Common myeloid progenitor, CD34-positive (primary cell): ENCODE measurements at regions not wholly inside any gene's neighbourhood (a gene's known extent, or its start where the extent isn't known, plus 50 kb on each side); places are given as distances from the start of the nearest gene placed in this dataset.

Experiments used
- CTCF ChIA-PET: fragments of 350-600 bp; sonication (Branson Sonifier 250); formaldehyde crosslinking; loops from one replicate; lab custom pipeline; 2021; ENCODE audit warnings: antibody characterized with exemption; lab: Charles Lee
- POLR2A ChIA-PET: fragments of 350-600 bp; sonication (Branson Sonifier 250); formaldehyde crosslinking; loops from one replicate; lab custom pipeline; 2021; ENCODE audit warnings: antibody characterized with exemption; lab: Charles Lee
- DNase-seq, 3 donors: peaks; one replicate each; pipeline versions ENCODE4 v3.0.0 to v3.0.0-alpha.2; 2013
- H3K27ac ChIP-seq, 2 experiments: 1 replicate in 1 of 2; 2 replicates in 1 of 2; pipeline ENCODE4 v1.7.0; 2013; ENCODE audit warnings: inconsistent platforms in 2 of 2, low read length in 2 of 2, mild to moderate bottlenecking in 2 of 2, low read depth in 1 of 2, moderate library complexity in 1 of 2; ENCODE audit not compliant: severe bottlenecking in 2 of 2, insufficient read depth in 1 of 2, poor library complexity in 1 of 2
- H3K27me3 ChIP-seq, 5 experiments: replicated peaks in 2 of 5; 1 replicate in 3 of 5; 2 replicates in 2 of 5; pipeline versions ENCODE4 v1.6.1 to v1.7.0; 2013; ENCODE audit warnings: low read length in 4 of 5, mild to moderate bottlenecking in 2 of 5, moderate library complexity in 2 of 5, inconsistent platforms in 1 of 5; ENCODE audit not compliant: insufficient read depth in 5 of 5, control insufficient read depth in 4 of 5
- H3K36me3 ChIP-seq, 4 experiments: 1 replicate in 2 of 4; 2 replicates in 2 of 4; pipeline versions ENCODE4 v1.6.1 to v1.7.0; 2013; ENCODE audit warnings: low read length in 3 of 4, control low read depth in 1 of 4, mild to moderate bottlenecking in 1 of 4; ENCODE audit not compliant: control insufficient read depth in 4 of 4, insufficient read depth in 4 of 4
- H3K4me1 ChIP-seq, 4 experiments: 1 replicate in 3 of 4; 2 replicates in 1 of 4; pipeline versions ENCODE4 v1.6.1 to v1.7.1; 2013; ENCODE audit warnings: low read length in 3 of 4, mild to moderate bottlenecking in 3 of 4, control low read depth in 1 of 4, inconsistent platforms in 1 of 4, moderate library complexity in 1 of 4; ENCODE audit not compliant: control insufficient read depth in 4 of 4, insufficient read depth in 4 of 4; ENCODE audit errors: control extremely low read depth in 1 of 4
- H3K4me3 ChIP-seq, 7 experiments: 1 replicate in 4 of 7; 2 replicates in 3 of 7; pipeline versions ENCODE4 v1.5.1 to v1.7.0; 2013; ENCODE audit warnings: mild to moderate bottlenecking in 7 of 7, low read length in 6 of 7, moderate library complexity in 6 of 7, inconsistent platforms in 2 of 7, low read depth in 2 of 7, control low read depth in 1 of 7; ENCODE audit not compliant: insufficient read depth in 4 of 7, control insufficient read depth in 1 of 7; ENCODE audit errors: extremely low read depth in 1 of 7
- H3K9me3 ChIP-seq, 5 experiments: 1 replicate in 4 of 5; 2 replicates in 1 of 5; pipeline versions ENCODE4 v1.6.1 to v1.7.1; 2013; ENCODE audit warnings: low read length in 4 of 5, mild to moderate bottlenecking in 2 of 5, inconsistent platforms in 1 of 5, low read depth in 1 of 5, moderate library complexity in 1 of 5; ENCODE audit not compliant: control insufficient read depth in 4 of 5, insufficient read depth in 2 of 5; ENCODE audit errors: control extremely low read depth in 1 of 5
- WGBS: methylation state at CpG from one replicate; pipeline ENCODE4 v1.1.5; 2013; ENCODE audit not compliant: insufficient coverage; 5-methylcytosine and 5-hydroxymethylcytosine counted together

GRCh38 chr2:84373391-84373790 lies 85.7 kb downstream of the SUCLG1 start:
- no peak for DNase-seq
- Histone ChIP-seq H3K36me3 (no peaks in the 10 kb centered on the region), H3K9me3 (no peaks in the 10 kb centered on the region), H3K4me1 (no peaks in the 10 kb centered on the region), H3K27ac (no peak overlapping the region), H3K4me3 (no peak overlapping the region), H3K27me3 (no peaks in the 10 kb centered on the region)
- POLR2A ChIA-PET, result no interaction called here
- CTCF ChIA-PET, result no interaction called here
- WGBS, result no CpG with 5 or more reads among the region's 2 CpGs

- no peaks in the 10 kb centered on the region for H3K36me3 ChIP-seq
- ChIA-PET CTCF (no interaction called here), POLR2A (no interaction called here)
- H3K27ac ChIP-seq, result no peak overlapping the region
- peaks cover 2 to 22% (median 10%) of the 10 kb centered on the region in 5 experiments for H3K9me3 ChIP-seq
- no peak for DNase-seq
- no peaks in the 10 kb centered on the region for H3K4me1 ChIP-seq
- no peak overlapping the region for H3K4me3 ChIP-seq
- 80% methylated on average over 1 of the region's 1 CpG for WGBS
- H3K27me3 ChIP-seq, result no peaks in the 10 kb centered on the region
These were observed 96.5 kb downstream of the SUCLG1 start for GRCh38 chr2:84362541-84362940.

DNA sequence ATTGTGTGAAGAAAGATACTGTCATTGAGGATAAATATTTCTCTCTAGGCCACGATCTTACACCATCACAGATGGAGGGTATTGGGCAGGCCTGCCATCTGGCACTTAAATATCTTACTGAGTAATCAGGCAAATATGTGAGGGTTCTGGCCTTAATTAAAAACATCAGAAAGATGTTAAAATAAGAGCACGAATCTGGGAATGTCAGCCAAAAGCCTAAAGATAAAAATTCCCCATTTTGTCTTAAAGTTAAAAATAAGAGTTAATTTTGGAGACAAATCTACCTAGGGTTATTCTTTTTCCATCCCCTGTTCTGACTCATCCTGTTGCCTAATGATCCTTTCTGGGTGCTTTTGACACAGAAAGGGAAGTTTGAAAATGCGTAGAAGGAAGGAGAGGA lies 121.0 kb downstream of the SUCLG1 start:
- no peaks in the 10 kb centered on the region for H3K9me3 ChIP-seq
- H3K36me3 ChIP-seq, result no peaks in the 10 kb centered on the region
- no peaks in the 10 kb centered on the region for H3K4me1 ChIP-seq
- CTCF ChIA-PET, result no interaction called here
- WGBS, result 88% methylated on average over 1 of the region's 3 CpGs
- no peaks in the 10 kb centered on the region for H3K27me3 ChIP-seq
- H3K4me3 ChIP-seq, result no peak overlapping the region
- POLR2A ChIA-PET, result no interaction called here
- no peak overlapping the region for H3K27ac ChIP-seq
- no peak for DNase-seq

- Histone ChIP-seq H3K36me3 (no peaks in the 10 kb centered on the region), H3K27me3 (peaks cover 0 to 3% (median under 1%) of the 10 kb centered on the region in 5 experiments), H3K4me1 (no peaks in the 10 kb centered on the region), H3K27ac (no peak overlapping the region), H3K4me3 (no peak overlapping the region), H3K9me3 (no peaks in the 10 kb centered on the region)
- no peak for DNase-seq
- WGBS, result no CpG with 5 or more reads among the region's 1 CpG
- ChIA-PET CTCF (interaction anchor here (1.5 to 6.2 kb wide), 2 partner anchors 8 to 13 kb away, joined by 3 to 21 read pairs; no protein-coding TSS in a partner anchor), POLR2A (no interaction called here)
These were observed 131.3 kb downstream of the SUCLG1 start for GRCh38 chr2:84327645-84328249.

DNA sequence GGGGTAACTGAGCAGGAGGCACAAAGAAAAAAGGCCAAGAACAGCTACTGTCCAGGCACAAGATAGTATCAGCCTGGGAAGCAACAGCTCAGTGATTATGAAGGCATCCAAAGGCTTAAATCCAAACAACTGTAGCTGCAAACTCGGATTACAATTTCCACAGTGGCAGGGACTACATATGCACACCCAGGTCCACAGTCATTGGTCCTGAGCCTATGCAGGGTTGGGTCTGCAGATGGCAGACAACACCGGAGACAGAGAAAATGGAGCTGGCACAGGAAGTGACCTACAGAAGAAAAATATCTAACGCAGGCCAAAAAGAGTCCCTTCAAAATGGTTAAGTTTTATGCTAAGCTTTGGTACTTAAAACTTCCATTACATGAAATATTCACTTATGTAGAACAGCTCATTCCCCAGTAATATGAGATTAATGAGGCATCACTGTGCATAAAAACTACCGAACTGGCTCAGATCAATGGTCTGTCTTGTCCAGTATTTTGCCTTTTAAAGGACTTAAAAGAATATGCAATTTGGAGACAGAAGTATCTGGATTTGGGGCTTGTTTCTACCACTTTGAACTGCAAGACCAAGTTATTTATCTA lies 132.1 kb downstream of the SUCLG1 start:
- H3K4me1 ChIP-seq, result no peaks in the 10 kb centered on the region
- H3K4me3 ChIP-seq, result no peak overlapping the region
- ChIA-PET POLR2A (no interaction called here), CTCF (interaction anchor here (1.1 to 6.2 kb wide), 4 partner anchors 8 to 14 kb away, joined by 3 to 21 read pairs (median 4); no protein-coding TSS in a partner anchor)
- H3K27me3 ChIP-seq, result peaks cover 0 to 5% (median 2%) of the 10 kb centered on the region in 5 experiments
- no peaks in the 10 kb centered on the region for H3K9me3 ChIP-seq
- no peaks in the 10 kb centered on the region for H3K36me3 ChIP-seq
- H3K27ac ChIP-seq, result no peak overlapping the region
- DNase-seq, result no peak
- WGBS, result 92% methylated on average over 3 of the region's 4 CpGs

GRCh38 chr2:84323890-84324289 lies 135.2 kb downstream of the SUCLG1 start:
- CTCF ChIA-PET, result interaction anchor here (6.2 kb wide), 1 partner anchor 9 kb away, joined by 21 read pairs; no protein-coding TSS in a partner anchor
- Histone ChIP-seq H3K4me3 (no peak overlapping the region), H3K9me3 (no peaks in the 10 kb centered on the region), H3K27ac (no peak overlapping the region), H3K4me1 (no peaks in the 10 kb centered on the region), H3K36me3 (no peaks in the 10 kb centered on the region), H3K27me3 (peaks cover 0 to 8% (median 2%) of the 10 kb centered on the region in 5 experiments)
- WGBS, result 100% methylated on average over 1 of the region's 2 CpGs
- POLR2A ChIA-PET, result no interaction called here
- no peak for DNase-seq

- CTCF ChIA-PET, result no interaction called here
These were observed 138.1 kb downstream of the SUCLG1 start for GRCh38 chr2:84320940-84321339.

More at GRCh38 chr2:84320940-84321339, 138.1 kb downstream of the SUCLG1 start:
- no peaks in the 10 kb centered on the region for H3K4me1 ChIP-seq
- no peaks in the 10 kb centered on the region for H3K9me3 ChIP-seq
- H3K36me3 ChIP-seq, result no peaks in the 10 kb centered on the region
- peaks cover 0 to 8% (median 2%) of the 10 kb centered on the region in 5 experiments for H3K27me3 ChIP-seq
- H3K4me3 ChIP-seq, result no peak overlapping the region
- DNase-seq, result no peak
- 100% methylated on average over 1 of the region's 2 CpGs for WGBS
- no peak overlapping the region for H3K27ac ChIP-seq
- POLR2A ChIA-PET, result no interaction called here
